ENCODE measurements at regions not wholly inside any gene's neighbourhood (a gene's known extent, or its start where the extent isn't known, plus 50 kb on each side); places are given as distances from the start of the nearest gene placed in this dataset.

DNA sequence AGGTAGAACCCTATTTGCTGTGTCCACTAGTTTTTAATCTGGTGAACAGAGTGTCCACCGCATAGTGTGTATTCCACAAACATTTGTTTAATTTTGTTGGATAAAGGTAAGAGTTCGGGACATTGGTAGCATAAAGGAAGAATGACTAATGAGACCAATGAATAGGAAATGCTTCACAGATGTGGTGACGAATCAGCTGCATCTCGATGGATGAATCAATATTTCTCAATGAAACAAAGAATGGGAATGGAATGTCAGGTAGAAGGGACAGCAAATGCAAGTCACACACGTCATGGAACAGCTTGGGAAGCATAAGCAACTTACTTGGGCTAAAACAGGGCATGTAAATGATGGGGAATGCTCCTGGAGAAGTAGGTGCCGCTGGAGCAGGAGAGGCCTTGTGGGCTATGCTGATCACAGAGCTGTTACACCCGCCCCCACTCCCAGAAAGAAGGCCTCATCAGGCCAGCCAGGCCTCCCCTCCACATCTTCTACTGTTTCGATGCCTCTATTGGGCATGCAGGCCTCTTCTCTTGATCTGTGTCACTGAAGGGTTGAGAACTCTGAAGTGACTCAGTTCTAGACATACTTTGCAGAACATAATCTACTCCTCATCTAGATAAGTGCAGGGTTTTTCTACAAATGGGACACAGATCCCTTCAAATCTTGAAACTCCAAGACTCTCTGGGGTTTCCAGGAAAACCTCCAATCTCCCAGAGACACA lies 120.0 kb upstream of the GADL1 start:
- H3K9ac ChIP-seq (ENCODE audit: extremely low read depth, insufficient read length, low read length) = no peak overlapping the region
- DNase-seq = no peak
- H3K27me3 Mint-ChIP-seq (ENCODE audit: low read depth) = peaks cover 71% of the 10 kb centered on the region
- H3K4me2 ChIP-seq (ENCODE audit: insufficient read depth, insufficient read length, low read length) = no peak overlapping the region
- no peak overlapping the region for H3K23ac ChIP-seq (ENCODE audit: insufficient read length, low read depth, low read length)
- H3K27me3 ChIP-seq (ENCODE audit: insufficient read depth, low read length) = no peaks in the 10 kb centered on the region; the same call in 1 of the 2 replicates
- no peaks in the 10 kb centered on the region for H4K20me1 ChIP-seq (ENCODE audit: control insufficient read depth, insufficient read depth, insufficient read length)
- no peak overlapping the region for H3K4ac ChIP-seq (ENCODE audit: low read depth, low read length)
- no peak overlapping the region for H4K91ac ChIP-seq (ENCODE audit: insufficient read length, low read depth, low read length)
- H4K8ac ChIP-seq (replicated peaks; ENCODE audit: insufficient read length, low read depth, low read length) = no peak overlapping the region
- H3K27ac Mint-ChIP-seq = no peak overlapping the region
- H2BK20ac ChIP-seq (ENCODE audit: low read depth, low read length, poor library complexity, severe bottlenecking) = no peak overlapping the region
- no peak overlapping the region for H2BK12ac ChIP-seq (ENCODE audit: insufficient read length, low read depth, low read length)
- H2BK5ac ChIP-seq (ENCODE audit: insufficient read length, low read length) = no peak overlapping the region
- no peak overlapping the region for H3T11ph ChIP-seq (ENCODE audit: low read length)
- no peak overlapping the region for H3K56ac ChIP-seq (ENCODE audit: insufficient read length, low read depth, low read length)
- H2AFZ ChIP-seq (ENCODE audit: low read length) = no peak overlapping the region
- no peaks in the 10 kb centered on the region for H3K23me2 ChIP-seq (ENCODE audit: insufficient read length, low read depth, low read length, poor library complexity, severe bottlenecking)
- no peaks in the 10 kb centered on the region for H3K36me3 Mint-ChIP-seq (ENCODE audit: insufficient read depth in 1 of 3, low read depth in 3 of 3)
- no peak overlapping the region for H2BK120ac ChIP-seq (ENCODE audit: low read depth, low read length, poor library complexity, severe bottlenecking)
- peaks cover 0 to 5% of the 10 kb centered on the region in 2 experiments; a peak in 2 of 5 replicates for H3K9me3 Mint-ChIP-seq
- H3K18ac ChIP-seq (ENCODE audit: insufficient read length, low read depth, low read length) = no peak overlapping the region
- no peak overlapping the region for H2BK15ac ChIP-seq (ENCODE audit: low read depth, low read length)
- no peak overlapping the region for H3K27ac ChIP-seq (ENCODE audit: insufficient read length, low read depth, low read length)
- peaks cover 5 to 11% of the 10 kb centered on the region in 2 experiments; a peak in 3 of 4 replicates for H3K4me1 Mint-ChIP-seq
- no peaks in the 10 kb centered on the region for H3K9me3 ChIP-seq (ENCODE audit: control insufficient read depth, low read depth, low read length)
- H3K79me1 ChIP-seq (ENCODE audit: insufficient read depth, low read depth, low read length, poor library complexity, severe bottlenecking) = no peaks in the 10 kb centered on the region
- no peak overlapping the region for H3K14ac ChIP-seq (ENCODE audit: insufficient read depth, low read length)
- no peak overlapping the region for H4K5ac ChIP-seq (ENCODE audit: insufficient read length, low read depth, low read length)
- TF ChIP-seq, protein P1, sequence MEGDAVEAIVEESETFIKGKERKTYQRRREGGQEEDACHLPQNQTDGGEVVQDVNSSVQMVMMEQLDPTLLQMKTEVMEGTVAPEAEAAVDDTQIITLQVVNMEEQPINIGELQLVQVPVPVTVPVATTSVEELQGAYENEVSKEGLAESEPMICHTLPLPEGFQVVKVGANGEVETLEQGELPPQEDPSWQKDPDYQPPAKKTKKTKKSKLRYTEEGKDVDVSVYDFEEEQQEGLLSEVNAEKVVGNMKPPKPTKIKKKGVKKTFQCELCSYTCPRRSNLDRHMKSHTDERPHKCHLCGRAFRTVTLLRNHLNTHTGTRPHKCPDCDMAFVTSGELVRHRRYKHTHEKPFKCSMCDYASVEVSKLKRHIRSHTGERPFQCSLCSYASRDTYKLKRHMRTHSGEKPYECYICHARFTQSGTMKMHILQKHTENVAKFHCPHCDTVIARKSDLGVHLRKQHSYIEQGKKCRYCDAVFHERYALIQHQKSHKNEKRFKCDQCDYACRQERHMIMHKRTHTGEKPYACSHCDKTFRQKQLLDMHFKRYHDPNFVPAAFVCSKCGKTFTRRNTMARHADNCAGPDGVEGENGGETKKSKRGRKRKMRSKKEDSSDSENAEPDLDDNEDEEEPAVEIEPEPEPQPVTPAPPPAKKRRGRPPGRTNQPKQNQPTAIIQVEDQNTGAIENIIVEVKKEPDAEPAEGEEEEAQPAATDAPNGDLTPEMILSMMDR (conservative IDR thresholded peaks at IDR 0.05) = no peak
- no CpG with 5 or more reads among the region's 8 CpGs for WGBS (ENCODE audit: extremely low coverage, insufficient read length, low lambda C conversion rate)
- no peaks in the 10 kb centered on the region for H3K4me1 ChIP-seq (ENCODE audit: insufficient read depth, low read length)
- H2AK5ac ChIP-seq (ENCODE audit: insufficient read length, low read length) = no peak overlapping the region
- H3K4me3 Mint-ChIP-seq = no peak overlapping the region
- no peaks in the 10 kb centered on the region for H3K79me2 ChIP-seq (ENCODE audit: insufficient read depth, low read length)
